IMR-90 (cell line): ENCODE measurements at regions not wholly inside any gene's neighbourhood (a gene's known extent, or its start where the extent isn't known, plus 50 kb on each side); places are given as distances from the start of the nearest gene placed in this dataset.

ENCODE experiments used
- ATAC-seq: fragments of 200-7000 bp; cut with Tn5 transposase; 2 replicates; pipeline ENCODE4 v1.9.1; 2020; ENCODE audit warnings: low read depth, mild to moderate bottlenecking, moderate library complexity
- BruUV-seq: library from RNA; stranded (reverse); fragments of 400-500 nt; replicated peaks from 2 replicates; lab custom pipeline; 2021; lab: Mats Ljungman, UMichigan
- CTCF ChIA-PET: fragments of 300-600 bp; formaldehyde crosslinking; extraction: SDS; loops from one replicate; lab custom pipeline; 2021; ENCODE audit warnings: antibody characterized with exemption; lab: Yijun Ruan, JAX
- POLR2A ChIA-PET: fragments of 300-600 bp; sonication (Branson Sonifier 250); formaldehyde crosslinking; loops from one replicate; lab custom pipeline; 2022; ENCODE audit warnings: antibody characterized with exemption; ENCODE audit not compliant: unreplicated experiment; lab: Charles Lee
- DNase-seq: peaks from one replicate; pipeline ENCODE4 v3.0.0; 2013
- H2AFZ ChIP-seq: replicated peaks from 2 replicates; pipeline ENCODE3; 2013; ENCODE audit warnings: low read length, mild to moderate bottlenecking; ENCODE audit not compliant: poor library complexity
- H2AK5ac ChIP-seq: 2 replicates; pipeline ENCODE4 v1.6.1; 2013; ENCODE audit warnings: low read depth, low read length, inconsistent platforms
- H2AK9ac ChIP-seq: replicated peaks from 2 replicates; pipeline ENCODE3; 2013; ENCODE audit warnings: mild to moderate bottlenecking, low read depth, low read length, moderate library complexity; ENCODE audit not compliant: poor library complexity
- H2BK120ac ChIP-seq: 2 replicates; pipeline ENCODE4 v1.6.1; 2013; ENCODE audit warnings: low read depth, low read length, inconsistent platforms
- H2BK15ac ChIP-seq: 3 replicates; pipeline ENCODE4 v1.6.1; 2013; ENCODE audit warnings: low read depth, low read length, inconsistent platforms
- H2BK20ac ChIP-seq: 2 replicates; pipeline ENCODE4 v1.6.1; 2013; ENCODE audit warnings: low read depth, mild to moderate bottlenecking, inconsistent platforms, low read length, moderate library complexity
- H2BK5ac ChIP-seq: 2 replicates; pipeline ENCODE4 v1.6.1; 2013; ENCODE audit warnings: mild to moderate bottlenecking, low read depth, low read length, inconsistent platforms; ENCODE audit not compliant: poor library complexity, severe bottlenecking
- H3K14ac ChIP-seq: replicated peaks from 2 replicates; pipeline ENCODE4 v1.6.1; 2013; ENCODE audit warnings: low read depth, low read length, inconsistent platforms
- H3K18ac ChIP-seq: 2 replicates; pipeline ENCODE4 v1.6.1; 2013; ENCODE audit warnings: low read depth, low read length, control low read depth
- H3K23ac ChIP-seq: 2 replicates; pipeline ENCODE4 v1.6.1; 2013; ENCODE audit warnings: low read depth, low read length, inconsistent platforms
- H3K27ac ChIP-seq: 2 replicates; pipeline ENCODE4 v1.5.1; 2013; ENCODE audit warnings: mild to moderate bottlenecking, control low read depth, low read length; ENCODE audit not compliant: insufficient read depth
- H3K27me3 ChIP-seq: 2 replicates; pipeline ENCODE4 v1.6.1; 2013; ENCODE audit warnings: low read length; ENCODE audit not compliant: control insufficient read depth, insufficient read depth
- H3K36me3 ChIP-seq: 2 replicates; pipeline ENCODE4 v1.6.1; 2013; ENCODE audit warnings: low read length, mixed read lengths; ENCODE audit not compliant: control insufficient read depth, insufficient read depth
- H3K4ac ChIP-seq: 2 replicates; pipeline ENCODE4 v1.6.1; 2013; ENCODE audit warnings: low read depth, low read length, inconsistent platforms
- H3K4me1 ChIP-seq: 2 replicates; pipeline ENCODE4 v1.6.1; 2013; ENCODE audit warnings: low read length, mixed read lengths; ENCODE audit not compliant: control insufficient read depth, insufficient read depth
- H3K4me2 ChIP-seq: 2 replicates; pipeline ENCODE4 v1.6.1; 2013; ENCODE audit warnings: low read depth, mild to moderate bottlenecking, control low read depth, low read length, moderate library complexity
- H3K4me3 ChIP-seq: 2 replicates; pipeline ENCODE4 v1.5.1; 2013; ENCODE audit warnings: low read depth, mild to moderate bottlenecking, control low read depth, low read length, moderate library complexity; ENCODE audit not compliant: insufficient read depth
- H3K56ac ChIP-seq: 2 replicates; pipeline ENCODE4 v1.6.1; 2013; ENCODE audit warnings: low read length, inconsistent platforms; ENCODE audit not compliant: insufficient read depth; ENCODE audit errors: extremely low read depth
- H3K79me1 ChIP-seq, 2 experiments: 2 replicates each; pipeline ENCODE4 v1.6.1; 2013; ENCODE audit warnings: low read length in 2 of 2, inconsistent platforms in 1 of 2, low read depth in 1 of 2
- H3K9ac ChIP-seq: 2 replicates; pipeline ENCODE4 v1.6.1; 2013; ENCODE audit warnings: low read depth, low read length, control low read depth
- H3K9me1 ChIP-seq: 2 replicates; pipeline ENCODE4 v1.6.1; 2013; ENCODE audit warnings: low read length, inconsistent platforms; ENCODE audit not compliant: insufficient read depth
- H3K9me3 ChIP-seq: 2 replicates; pipeline ENCODE4 v1.6.1; 2013; ENCODE audit warnings: low read length; ENCODE audit not compliant: control insufficient read depth, insufficient read depth
- H4K20me1 ChIP-seq: 2 replicates; pipeline ENCODE4 v1.6.1; 2013; ENCODE audit warnings: low read length, inconsistent platforms; ENCODE audit not compliant: insufficient read depth
- H4K5ac ChIP-seq: 2 replicates; pipeline ENCODE4 v1.6.1; 2013; ENCODE audit warnings: mild to moderate bottlenecking, low read depth, low read length, control low read depth
- H4K8ac ChIP-seq, 2 experiments: 2 replicates each; pipeline ENCODE4 v1.6.1; 2013; ENCODE audit warnings: low read depth in 2 of 2, low read length in 2 of 2, control low read depth in 1 of 2, inconsistent platforms in 1 of 2
- H4K91ac ChIP-seq: 2 replicates; pipeline ENCODE4 v1.6.1; 2013; ENCODE audit warnings: low read depth, low read length, inconsistent platforms; ENCODE audit not compliant: insufficient read depth
- BHLHE40 ChIP-seq: fragments of 150-350 bp; IDR thresholded peaks from 2 replicates; pipeline ENCODE4 v1.6.1; 2016; ENCODE audit warnings: mild to moderate bottlenecking, low read depth, low read length
- CEBPB ChIP-seq: IDR thresholded peaks from 2 replicates; pipeline ENCODE4 v1.6.1; 2012; ENCODE audit warnings: low read depth, low read length, improper control_type of control experiment
- CHD1 ChIP-seq: IDR thresholded peaks from 2 replicates; pipeline ENCODE4 v1.6.1; 2012; ENCODE audit warnings: low read depth, low read length, improper control_type of control experiment
- MAFK ChIP-seq: IDR thresholded peaks from 2 replicates; pipeline ENCODE4 v1.6.1; 2012; ENCODE audit warnings: low read depth, low read length, improper control_type of control experiment
- MXI1 ChIP-seq: IDR thresholded peaks from 2 replicates; pipeline ENCODE4 v1.6.1; 2012; ENCODE audit warnings: low read depth, mild to moderate bottlenecking, low read length, moderate library complexity, borderline replicate concordance
- NFE2L2 ChIP-seq: fragments of 150-350 bp; IDR thresholded peaks from 2 replicates; pipeline ENCODE4 v1.6.1; 2016; ENCODE audit warnings: low read depth, mild to moderate bottlenecking, low read length
- POLR2A ChIP-seq: IDR thresholded peaks from 2 replicates; pipeline ENCODE4 v1.6.1; 2012; ENCODE audit warnings: mild to moderate bottlenecking, low read depth, low read length
- RAD21 ChIP-seq: IDR thresholded peaks from 2 replicates; pipeline ENCODE4 v1.6.1; 2012; ENCODE audit warnings: low read length, improper control_type of control experiment
- WGBS, 2 experiments: methylation state at CpG; one replicate each; pipeline versions ENCODE4 v1.1.5 to v1.1.7; 2013; ENCODE audit warnings: missing lambda C conversion rate in 2 of 2; ENCODE audit not compliant: insufficient read length in 1 of 2; ENCODE audit errors: extremely low coverage in 2 of 2; 5-methylcytosine and 5-hydroxymethylcytosine counted together
- dilution Hi-C: fragments of 300-500 bp; cut with HindIII; formaldehyde crosslinking; loops from one replicate; pipeline ENCODE4 v1.14.3; 2018; ENCODE audit warnings: low sequenced_read_pairs; ENCODE audit not compliant: unreplicated experiment
- in situ Hi-C: fragments of 300-500 bp; cut with MboI; formaldehyde crosslinking; loops from 3 replicates; pipeline ENCODE4 v1.14.3; 2019; ENCODE audit warnings: low sequenced_read_pairs, inconsistent platforms, mixed read lengths
- intact Hi-C: fragments of 100-400 bp; cut with micrococcal nuclease; formaldehyde crosslinking; loops from 2 replicates; pipeline ENCODE4 v1.10.0; 2022
- TF ChIP-seq, protein P1 (sequence below): fragments of 150-350 bp; IDR thresholded peaks from 2 replicates; pipeline ENCODE4 v1.6.1; 2017; ENCODE audit warnings: mild to moderate bottlenecking, antibody characterized with exemption, low read length, low read depth

DNA sequence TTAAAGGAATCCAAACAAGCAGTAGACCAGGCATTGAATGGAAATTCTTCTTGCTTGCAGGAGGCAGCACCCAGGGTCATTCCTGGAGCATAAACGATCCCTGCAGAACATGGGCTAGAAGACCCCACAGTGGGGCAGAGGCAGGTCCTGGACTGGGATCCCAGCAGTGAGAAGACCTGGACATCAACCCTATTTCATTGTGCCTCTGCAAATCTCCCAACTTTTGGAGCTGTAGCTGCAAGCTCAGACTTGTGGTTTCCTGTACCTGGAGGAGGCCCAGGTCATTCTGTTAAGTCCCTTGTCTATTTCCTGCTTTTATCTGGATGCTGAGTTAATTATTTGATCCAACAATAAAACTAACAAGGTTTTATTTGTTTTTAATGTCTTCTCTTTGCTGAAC is 61.7 kb downstream of the CALM1 start:
- H3K4me1 ChIP-seq = no peaks in the 10 kb centered on the region
- dilution Hi-C loops (no loop called here), in situ Hi-C loops (no loop called here), intact Hi-C loops (no loop called here)
- H2AK5ac ChIP-seq = no peak overlapping the region
- CTCF ChIA-PET = interaction anchor here (1.5 kb wide), 1 partner anchor 58 kb away, joined by 4 read pairs; no protein-coding TSS in a partner anchor
- no TSS peak for BruUV-seq
- no peak for TF ChIP-seq CHD1
- no peak for TF ChIP-seq RAD21
- no peak for TF ChIP-seq MAFK
- TF ChIP-seq BHLHE40 = no peak
- no peak for TF ChIP-seq CEBPB
- TF ChIP-seq POLR2A = no peak
- TF ChIP-seq, protein P1, sequence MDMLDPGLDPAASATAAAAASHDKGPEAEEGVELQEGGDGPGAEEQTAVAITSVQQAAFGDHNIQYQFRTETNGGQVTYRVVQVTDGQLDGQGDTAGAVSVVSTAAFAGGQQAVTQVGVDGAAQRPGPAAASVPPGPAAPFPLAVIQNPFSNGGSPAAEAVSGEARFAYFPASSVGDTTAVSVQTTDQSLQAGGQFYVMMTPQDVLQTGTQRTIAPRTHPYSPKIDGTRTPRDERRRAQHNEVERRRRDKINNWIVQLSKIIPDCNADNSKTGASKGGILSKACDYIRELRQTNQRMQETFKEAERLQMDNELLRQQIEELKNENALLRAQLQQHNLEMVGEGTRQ = no peak
- TF ChIP-seq MXI1 = no peak
- TF ChIP-seq NFE2L2 = no peak
- H4K8ac ChIP-seq = no peak overlapping the region
- ATAC-seq = no peak
- H3K36me3 ChIP-seq = no peaks in the 10 kb centered on the region
- no peak overlapping the region for H2BK15ac ChIP-seq
- H3K14ac ChIP-seq = no peak overlapping the region
- H2AK9ac ChIP-seq = no peak overlapping the region
- POLR2A ChIA-PET = no interaction called here
- DNase-seq = no peak
- H4K20me1 ChIP-seq = no peaks in the 10 kb centered on the region
- H3K18ac ChIP-seq = no peak overlapping the region
- no peak overlapping the region for H3K27ac ChIP-seq
- H3K27me3 ChIP-seq = peaks cover 31% of the 10 kb centered on the region
- H3K79me1 ChIP-seq = no peaks in the 10 kb centered on the region
- 67% methylated on average over 1 of the region's 1 CpG; no CpG with 5 or more reads in 1 of the 2 experiments for WGBS, 2 experiments
- no peak overlapping the region for H2AFZ ChIP-seq
- H4K5ac ChIP-seq = no peak overlapping the region
- no peak overlapping the region for H4K91ac ChIP-seq
- no peak overlapping the region for H2BK5ac ChIP-seq
- no peak overlapping the region for H2BK20ac ChIP-seq
- no peaks in the 10 kb centered on the region for H3K9me1 ChIP-seq
- H2BK120ac ChIP-seq = no peak overlapping the region
- H3K56ac ChIP-seq = no peak overlapping the region
- no peak overlapping the region for H3K4ac ChIP-seq
- no peak overlapping the region for H3K9ac ChIP-seq
- H3K4me2 ChIP-seq = no peak overlapping the region
- H3K4me3 ChIP-seq = no peak overlapping the region
- H3K9me3 ChIP-seq = no peaks in the 10 kb centered on the region
- H3K23ac ChIP-seq = no peak overlapping the region
